HCEC 1CT (cell line): ENCODE measurements at regions not wholly inside any gene's neighbourhood (a gene's known extent, or its start where the extent isn't known, plus 50 kb on each side); places are given as distances from the start of the nearest gene placed in this dataset.

ENCODE experiments used
- DNase-seq: peaks from one replicate; pipeline ENCODE4 v3.0.0-alpha.2; 2017

DNA sequence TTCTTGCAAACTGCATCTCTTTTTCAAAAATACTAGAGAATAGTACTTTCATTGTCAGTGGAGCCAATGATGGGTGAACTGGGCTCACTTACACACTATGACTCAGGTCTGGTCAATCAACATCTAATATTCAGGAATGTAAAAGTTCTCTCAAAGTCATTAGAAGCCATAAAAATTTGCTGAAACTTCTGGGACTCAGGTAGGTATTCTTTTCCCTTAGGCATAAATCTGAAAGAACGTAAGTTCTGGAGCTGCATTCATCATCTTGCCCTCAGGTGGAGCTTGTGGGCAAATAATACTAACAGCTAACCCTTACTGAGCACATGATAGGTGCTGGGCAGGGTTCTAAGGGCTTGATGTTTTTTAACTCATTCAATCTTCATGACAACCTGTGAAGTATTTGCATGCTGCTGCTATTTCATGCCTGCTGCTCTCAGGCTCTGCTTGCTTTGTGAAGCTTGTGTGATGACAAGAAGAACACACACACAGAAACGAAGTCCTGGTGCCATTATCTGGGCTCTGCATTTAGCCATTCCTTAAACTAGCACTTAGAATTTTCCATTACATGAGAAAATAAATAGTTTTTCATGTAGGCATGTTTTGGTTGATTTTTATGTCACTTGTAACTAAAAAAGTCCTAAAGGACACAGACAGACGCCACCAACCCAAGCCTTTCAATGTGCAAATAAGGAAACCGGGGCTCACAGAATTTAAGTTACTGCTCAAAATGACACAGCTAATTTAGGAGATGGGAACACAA, 394.2 kb upstream of the LYPLAL1 start:
- peak; percentile 16 for DNase-seq

DNA sequence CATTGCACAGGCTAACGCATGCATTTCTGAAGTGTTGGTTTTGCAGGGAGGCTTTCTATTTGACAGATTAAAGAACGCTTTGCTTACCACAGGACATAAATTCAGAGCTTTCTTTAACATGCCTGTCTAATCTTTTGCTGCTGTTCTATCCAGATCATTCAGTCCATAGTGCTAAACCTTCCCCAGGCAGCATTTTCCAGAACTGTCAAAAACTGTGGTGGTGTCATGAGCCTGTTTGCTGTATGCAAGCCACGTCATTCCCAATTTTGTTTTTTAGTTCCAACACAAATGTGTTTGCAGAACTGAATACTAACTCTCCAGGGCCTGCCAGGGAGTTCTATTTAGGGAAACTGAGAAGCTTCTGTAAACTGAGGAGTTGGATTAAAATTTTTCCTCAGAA, 390.5 kb upstream of the LYPLAL1 start:
- no peak for DNase-seq

DNA sequence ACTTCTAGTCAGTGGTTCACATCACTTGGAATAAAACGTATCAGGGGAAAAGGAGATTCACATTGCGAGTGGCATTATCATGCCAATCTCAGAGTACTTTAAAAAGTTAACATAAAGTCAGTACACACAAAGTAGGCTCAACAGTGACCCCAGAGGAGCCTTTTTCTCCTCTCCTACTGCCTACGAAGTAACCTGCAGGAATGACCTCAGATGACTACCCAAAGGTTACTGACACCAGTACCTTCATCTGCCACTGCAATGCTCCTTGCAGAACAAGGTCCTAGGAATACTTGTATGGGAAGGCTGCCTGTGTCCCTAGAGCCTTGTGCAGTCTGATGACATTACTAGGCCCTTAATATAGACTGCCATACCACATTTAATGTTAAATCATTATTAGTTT, 389.8 kb upstream of the LYPLAL1 start:
- no peak for DNase-seq

GRCh38 chr1:218785928-218786327, 387.8 kb upstream of the LYPLAL1 start:
- DNase-seq = no peak

- no peak for DNase-seq
Observed at GRCh38 chr1:218787826-218788225, 385.9 kb upstream of the LYPLAL1 start.

- DNase-seq = no peak
Observed at GRCh38 chr1:218796773-218797172, 376.9 kb upstream of the LYPLAL1 start.

- no peak for DNase-seq
Observed at GRCh38 chr1:218802799-218803198, 370.9 kb upstream of the LYPLAL1 start.

- DNase-seq = peak; percentile 3
Observed at GRCh38 chr1:218803351-218803997, 370.2 kb upstream of the LYPLAL1 start.

DNA sequence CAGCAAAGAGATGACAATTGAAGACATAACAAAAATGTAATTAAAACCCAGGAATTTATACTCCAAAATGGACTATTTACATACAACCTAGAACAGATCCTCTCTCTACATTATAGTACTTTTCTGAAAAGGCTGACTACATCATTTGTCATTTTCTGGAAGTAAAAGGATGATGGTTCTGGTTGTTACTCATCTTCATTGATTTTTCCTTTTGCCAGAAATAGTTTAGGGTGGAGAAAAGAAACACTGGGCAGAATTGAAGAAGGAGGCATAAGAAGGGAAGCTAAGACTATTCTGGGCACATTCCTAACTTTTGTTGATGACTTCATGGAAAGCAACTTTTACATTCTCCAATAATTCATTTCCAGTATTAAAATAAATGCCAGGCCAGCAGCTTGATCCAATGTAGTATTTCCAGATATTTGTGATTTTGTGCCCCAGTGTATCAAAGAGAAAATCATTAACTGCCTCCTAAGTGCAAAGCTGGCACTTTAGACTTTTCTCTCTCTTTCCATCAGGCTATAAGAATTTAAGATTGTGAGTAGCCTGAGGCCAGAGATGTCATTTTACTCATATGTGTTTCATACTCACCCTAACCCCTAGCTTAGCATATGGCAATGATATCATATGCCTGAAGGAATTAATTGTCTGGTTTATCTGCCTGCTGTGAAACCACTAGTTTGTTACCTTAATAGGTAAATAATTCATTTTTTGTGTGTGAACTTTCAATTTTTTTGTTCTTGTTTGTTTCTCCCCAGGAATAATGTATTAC, 369.5 kb upstream of the LYPLAL1 start:
- DNase-seq = peak; percentile 45

- DNase-seq = no peak
Observed at GRCh38 chr1:218809061-218809460, 364.6 kb upstream of the LYPLAL1 start.

GRCh38 chr1:218809625-218810024, 364.1 kb upstream of the LYPLAL1 start:
- peak; percentile 9 for DNase-seq

GRCh38 chr1:218810306-218810705, 363.4 kb upstream of the LYPLAL1 start:
- DNase-seq = no peak

DNA sequence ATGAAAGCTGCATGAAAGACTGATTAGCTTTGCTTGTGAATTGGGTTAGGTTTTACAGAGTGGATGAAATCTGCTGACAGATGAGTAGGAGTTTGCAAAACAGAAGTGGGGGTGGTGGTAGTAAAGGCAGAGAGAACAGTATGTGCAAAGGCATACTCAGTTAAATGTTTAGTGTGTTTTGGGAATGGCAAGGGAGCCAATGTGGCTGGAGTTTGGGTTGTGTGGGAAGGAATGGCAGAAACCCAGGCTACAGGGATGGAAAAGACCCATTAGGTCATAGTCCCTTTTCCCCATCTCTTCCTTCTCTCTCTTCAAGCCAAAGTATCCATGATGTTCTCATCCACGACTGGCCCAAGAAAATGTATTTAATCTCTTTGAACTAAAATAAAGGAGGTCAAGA, 362.2 kb upstream of the LYPLAL1 start:
- DNase-seq = no peak

DNA sequence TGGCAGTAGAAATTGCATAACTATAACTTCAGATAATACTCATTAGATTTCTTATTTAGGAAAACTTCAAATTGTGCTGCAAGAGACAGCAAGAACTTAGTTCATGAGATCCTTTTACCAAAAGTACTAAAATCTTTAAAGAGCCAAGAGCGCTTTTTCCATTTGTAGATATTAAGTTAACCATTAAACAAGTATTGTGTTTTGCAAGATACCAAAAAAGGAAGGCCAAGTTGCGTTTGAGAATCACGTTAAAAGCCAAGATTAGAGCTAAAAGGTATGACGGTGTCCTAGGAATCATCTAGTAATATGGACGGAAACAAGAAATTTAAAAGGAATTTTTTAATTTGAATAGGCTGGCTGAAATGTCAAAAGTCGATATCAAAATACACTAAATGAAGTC, 361.3 kb upstream of the LYPLAL1 start:
- no peak for DNase-seq

- DNase-seq = peak; percentile 72
Observed at GRCh38 chr1:218813237-218813636, 360.4 kb upstream of the LYPLAL1 start.

GRCh38 chr1:218815076-218815475, 358.6 kb upstream of the LYPLAL1 start:
- DNase-seq = no peak

GRCh38 chr1:218817071-218817470, 356.6 kb upstream of the LYPLAL1 start:
- DNase-seq = no peak

GRCh38 chr1:218817691-218818465, 355.8 kb upstream of the LYPLAL1 start:
- DNase-seq = no peak

GRCh38 chr1:218823291-218823900, 350.3 kb upstream of the LYPLAL1 start:
- DNase-seq = peak; percentile 93

- DNase-seq = no peak
Observed at GRCh38 chr1:218827486-218827885, 346.2 kb upstream of the LYPLAL1 start.

DNA sequence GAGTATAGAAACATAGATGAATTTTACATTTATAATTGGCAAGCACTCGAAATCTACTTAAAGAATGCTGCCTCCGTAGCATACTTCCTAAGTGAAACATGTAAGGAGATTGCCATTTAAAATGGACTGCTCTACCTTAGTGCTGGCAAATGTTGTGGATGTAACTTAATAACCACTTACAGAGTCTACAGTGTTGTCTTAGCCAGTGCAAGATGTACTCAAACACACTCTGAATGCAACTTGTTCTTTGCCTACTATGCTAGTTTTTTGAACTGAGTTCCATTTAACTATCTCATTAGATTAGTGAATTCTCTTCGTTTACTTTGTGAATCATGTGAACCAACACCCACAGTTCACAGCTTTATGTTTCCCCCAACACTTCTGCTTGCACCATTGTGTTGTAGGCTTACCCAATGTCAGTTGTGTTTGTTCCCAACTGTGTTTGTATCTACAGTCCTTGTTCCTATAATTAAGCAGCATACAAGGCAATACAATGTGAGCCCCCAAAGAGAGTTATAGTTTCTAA, 345.5 kb upstream of the LYPLAL1 start:
- DNase-seq = no peak

DNA sequence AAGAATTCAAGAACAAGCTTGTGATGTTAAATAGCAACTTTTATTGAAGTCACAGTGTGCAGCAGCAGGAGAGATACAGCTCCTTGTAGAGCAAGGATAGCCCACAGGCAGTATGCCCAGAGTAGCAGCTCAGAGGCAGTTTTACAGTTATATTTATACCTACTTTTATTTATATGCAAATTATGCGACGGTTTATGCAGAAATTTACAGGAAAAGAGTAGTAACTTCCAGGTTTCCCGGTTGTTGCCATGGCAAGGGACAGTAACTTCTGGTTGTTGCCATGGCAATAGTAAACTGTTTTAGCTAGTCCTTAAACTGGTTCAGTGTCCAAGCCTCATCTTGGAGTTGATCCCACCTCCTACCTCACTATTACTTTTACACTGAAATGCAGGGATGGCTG, 344.6 kb upstream of the LYPLAL1 start:
- DNase-seq = no peak
